A673 (cell line): ENCODE measurements at regions not wholly inside any gene's neighbourhood (a gene's known extent, or its start where the extent isn't known, plus 50 kb on each side); places are given as distances from the start of the nearest gene placed in this dataset.

Experiments
- BruUV-seq: library from RNA; stranded (reverse); fragments of 400-500 nt; replicated peaks from 2 replicates; lab custom pipeline; 2021; lab: Mats Ljungman, UMichigan
- CTCF ChIA-PET: fragments of 300-600 bp; sonication (Branson Sonifier 250); formaldehyde crosslinking; loops from one replicate; lab custom pipeline; 2022; ENCODE audit warnings: antibody characterized with exemption; lab: Charles Lee
- POLR2A ChIA-PET: fragments of 300-600 bp; sonication (Branson Sonifier 250); formaldehyde crosslinking; loops from one replicate; lab custom pipeline; 2022; ENCODE audit warnings: antibody characterized with exemption; ENCODE audit not compliant: low non-redundant PET; lab: Charles Lee
- DNase-seq: peaks from one replicate; pipeline ENCODE4 v3.0.0-alpha.2; 2015; ENCODE audit warnings: low spot score
- H3K27ac ChIP-seq: fragments of 200-600 bp; sonication (generic); 2 replicates; pipeline ENCODE4 v1.5.1; 2016; ENCODE audit warnings: mixed run types, low read depth, mild to moderate bottlenecking, mixed read lengths, antibody characterized with exemption, low read length; ENCODE audit not compliant: poor library complexity, severe bottlenecking
- H3K27me3 ChIP-seq: fragments of 200-600 bp; sonication (generic); replicated peaks from 2 replicates; pipeline ENCODE4 v1.6.1; 2017; ENCODE audit warnings: mixed run types, low read depth, mild to moderate bottlenecking, mixed read lengths, antibody characterized with exemption, low read length; ENCODE audit not compliant: insufficient read depth, poor library complexity
- H3K36me3 ChIP-seq: fragments of 200-600 bp; sonication (generic); 2 replicates; pipeline ENCODE4 v1.6.1; 2016; ENCODE audit warnings: mixed run types, mild to moderate bottlenecking, mixed read lengths, antibody characterized with exemption, low read length; ENCODE audit not compliant: insufficient read depth, poor library complexity, severe bottlenecking
- H3K4me1 ChIP-seq: fragments of 200-600 bp; sonication (generic); 2 replicates; pipeline ENCODE4 v1.6.1; 2017; ENCODE audit warnings: mixed run types, mild to moderate bottlenecking, mixed read lengths, antibody characterized with exemption, low read length; ENCODE audit not compliant: insufficient read depth, poor library complexity, severe bottlenecking
- H3K4me3 ChIP-seq: fragments of 200-600 bp; sonication (generic); 2 replicates; pipeline ENCODE4 v1.5.1; 2016; ENCODE audit warnings: low read depth, mixed run types, mild to moderate bottlenecking, mixed read lengths, low read length; ENCODE audit not compliant: poor library complexity, severe bottlenecking
- H3K9me3 ChIP-seq: fragments of 200-600 bp; sonication (generic); 2 replicates; pipeline ENCODE4 v1.6.1; 2016; ENCODE audit warnings: mixed run types, low read depth, mild to moderate bottlenecking, mixed read lengths, antibody characterized with exemption, low read length; ENCODE audit not compliant: poor library complexity, severe bottlenecking
- CTCF ChIP-seq: fragments of 300-800, 200-600 bp; sonication (generic); conservative IDR thresholded peaks from 2 replicates; pipeline ENCODE4 v1.5.1; 2017; ENCODE audit warnings: low read depth, mild to moderate bottlenecking, antibody characterized with exemption, low read length, moderate library complexity, mixed read lengths
- EZH2 ChIP-seq: fragments of 200-600 bp; sonication (generic); IDR thresholded peaks from 2 replicates; pipeline ENCODE4 v1.6.1; 2017; ENCODE audit warnings: borderline replicate concordance, low read depth, mild to moderate bottlenecking, mixed read lengths, antibody characterized with exemption, low read length; ENCODE audit not compliant: poor library complexity, severe bottlenecking
- intact Hi-C: fragments of 100-400 bp; cut with micrococcal nuclease; formaldehyde crosslinking; loops from one replicate; pipeline ENCODE4 v1.10.0; 2022; ENCODE audit not compliant: unreplicated experiment

GRCh38 chr12:89126712-89127111 lies 225.6 kb downstream of the DUSP6 start:
- Histone ChIP-seq H3K27me3 (no peaks in the 10 kb centered on the region), H3K4me3 (no peak overlapping the region), H3K4me1 (no peaks in the 10 kb centered on the region), H3K27ac (no peak overlapping the region), H3K36me3 (no peaks in the 10 kb centered on the region), H3K9me3 (no peaks in the 10 kb centered on the region)
- TF ChIP-seq CTCF (no peak), EZH2 (no peak)
- intact Hi-C loops: no loop called here
- no TSS peak for BruUV-seq
- ChIA-PET CTCF (no interaction called here), POLR2A (no interaction called here)
- no peak for DNase-seq

- Histone ChIP-seq H3K4me3 (no peak overlapping the region), H3K9me3 (no peaks in the 10 kb centered on the region), H3K27me3 (no peaks in the 10 kb centered on the region), H3K4me1 (no peaks in the 10 kb centered on the region), H3K27ac (no peak overlapping the region), H3K36me3 (no peaks in the 10 kb centered on the region)
- POLR2A ChIA-PET: interaction anchor here (0.6 kb wide), 1 partner anchor 240 kb away, joined by 3 read pairs; no protein-coding TSS in a partner anchor
- no TSS peak for BruUV-seq
- no peak for DNase-seq
- CTCF ChIA-PET: no interaction called here
- intact Hi-C loops: no loop called here
- TF ChIP-seq EZH2 (no peak), CTCF (no peak)
Observed at GRCh38 chr12:89122852-89123251, 229.4 kb downstream of the DUSP6 start.

GRCh38 chr12:89117448-89118034 lies 234.8 kb downstream of the DUSP6 start:
- ChIA-PET CTCF (no interaction called here), POLR2A (no interaction called here)
- Histone ChIP-seq H3K27ac (no peak overlapping the region), H3K4me3 (no peak overlapping the region), H3K4me1 (peaks cover 6% of the 10 kb centered on the region), H3K27me3 (no peaks in the 10 kb centered on the region), H3K9me3 (no peaks in the 10 kb centered on the region), H3K36me3 (no peaks in the 10 kb centered on the region)
- no peak for TF ChIP-seq EZH2
- TF ChIP-seq CTCF: no peak
- BruUV-seq: no TSS peak
- intact Hi-C loops: no loop called here
- peak; percentile 13 for DNase-seq
